OCI-LY3 (cell line): ENCODE measurements at regions not wholly inside any gene's neighbourhood (a gene's known extent, or its start where the extent isn't known, plus 50 kb on each side); places are given as distances from the start of the nearest gene placed in this dataset.

Experiments used
- CTCF ChIP-seq: fragments of 200-600, 300-600 bp; sonication (generic); IDR thresholded peaks from 2 replicates; pipeline ENCODE4 v1.5.1; 2014; ENCODE audit warnings: antibody characterized with exemption, low read length, low read depth
- EZH2phosphoT487 ChIP-seq: fragments of 200-600 bp; shearing (Covaris generic); IDR thresholded peaks from 2 replicates; pipeline ENCODE4 v1.6.1; 2018; ENCODE audit warnings: antibody characterized with exemption, mixed run types, low read depth

- TF ChIP-seq CTCF: no peak
- no peak for TF ChIP-seq EZH2phosphoT487
Observed at GRCh38 chr6:126530775-126531174, 190.9 kb downstream of the CENPW start.
